Body of pancreas (tissue), 4 donors: ENCODE measurements at regions not wholly inside any gene's neighbourhood (a gene's known extent, or its start where the extent isn't known, plus 50 kb on each side); places are given as distances from the start of the nearest gene placed in this dataset.

Source experiments
- ATAC-seq: fragments of 150-250 bp; one replicate; pipeline ENCODE4 v1.9.1; 2016
- DNase-seq, 4 donors: peaks; one replicate each; pipeline ENCODE4 v3.0.0-alpha.2; 2019
- H3K27ac ChIP-seq, 4 donors: fragments of 200-600 bp; sonication (generic); 1 replicate in 3 of 4; 2 replicates in 1 of 4; pipeline versions ENCODE4 v1.5.1 to v1.6.1; 2016 to 2019; ENCODE audit warnings: mild to moderate bottlenecking in 1 of 4, mixed read lengths in 1 of 4, moderate library complexity in 1 of 4
- H3K27me3 ChIP-seq, 2 donors: fragments of 200-600 bp; sonication (generic); one replicate each; pipeline ENCODE4 v1.6.0; 2016; ENCODE audit warnings: mild to moderate bottlenecking in 1 of 2
- H3K36me3 ChIP-seq, 2 donors: fragments of 200-600 bp; sonication (generic); replicated peaks in 1 of 2; 2 replicates each; pipeline ENCODE4 v1.5.1; 2016; ENCODE audit warnings: low read depth in 2 of 2; ENCODE audit not compliant: insufficient read depth in 1 of 2
- H3K4me1 ChIP-seq: fragments of 200-600 bp; sonication (generic); one replicate; pipeline ENCODE4 v1.6.0; 2016
- H3K4me3 ChIP-seq, 2 donors: fragments of 200-600 bp; sonication (generic); 1 replicate in 1 of 2; 2 replicates in 1 of 2; pipeline ENCODE4 v1.5.1; 2016 to 2019
- H3K9me3 ChIP-seq, 3 donors: fragments of 200-600 bp; sonication (generic); 1 replicate in 2 of 3; 2 replicates in 1 of 3; pipeline ENCODE4 v1.5.1; 2016
- CTCF ChIP-seq, 7 experiments: fragments of 450-650 bp in 4 of 7; fragments of 200-600 bp in 3 of 7; sonication (generic) in 3 of 7; IDR thresholded peaks; one replicate each; pipeline ENCODE4 v1.5.1; 2016 to 2019; ENCODE audit warnings: antibody characterized with exemption in 7 of 7
- POLR2A ChIP-seq, 3 donors: fragments of 450-650 bp; IDR thresholded peaks; one replicate each; pipeline ENCODE4 v1.6.1; 2016; ENCODE audit warnings: antibody characterized with exemption in 3 of 3, mild to moderate bottlenecking in 2 of 3
- WGBS, 2 donors: methylation state at CpG; one replicate each; pipeline ENCODE4 v1.1.5; 2017; 5-methylcytosine and 5-hydroxymethylcytosine counted together
- intact Hi-C: fragments of 100-400 bp; cut with DNase I; formaldehyde crosslinking; loops from one replicate; pipeline ENCODE4 v1.15.1; 2023

- ATAC-seq (no peak), DNase-seq (no peak)
- H3K4me1 ChIP-seq = no peaks in the 10 kb centered on the region
- H3K36me3 ChIP-seq = no peaks in the 10 kb centered on the region
- no peak for TF ChIP-seq POLR2A (IDR thresholded peaks at IDR 0.05)
- TF ChIP-seq CTCF (IDR thresholded peaks at IDR 0.05) = no peak
- H3K4me3 ChIP-seq = no peak overlapping the region
- no peaks in the 10 kb centered on the region for H3K27me3 ChIP-seq
- intact Hi-C loops = no loop called here
- H3K9me3 ChIP-seq = no peaks in the 10 kb centered on the region
- no peak overlapping the region for H3K27ac ChIP-seq
Observed at GRCh38 chr2:205869439-205869838, 187.1 kb downstream of the NRP2 start.

GRCh38 chr2:205868773-205869333, 186.6 kb downstream of the NRP2 start:
- H3K27me3 ChIP-seq = no peaks in the 10 kb centered on the region
- no peak overlapping the region for H3K4me3 ChIP-seq
- H3K36me3 ChIP-seq = no peaks in the 10 kb centered on the region
- DNase-seq (peak in 1 of 4 donors; percentile 36), ATAC-seq (no peak)
- intact Hi-C loops = no loop called here
- 62 to 82% methylated on average over 6 to 8 of the region's 8 CpGs for WGBS, 2 donors
- TF ChIP-seq POLR2A (IDR thresholded peaks at IDR 0.05) (no peak), CTCF (IDR thresholded peaks at IDR 0.05) (no peak)
- no peaks in the 10 kb centered on the region for H3K4me1 ChIP-seq
- H3K9me3 ChIP-seq = no peaks in the 10 kb centered on the region
- no peak overlapping the region for H3K27ac ChIP-seq

- ATAC-seq = no peak
- Histone ChIP-seq H3K9me3 (no peaks in the 10 kb centered on the region), H3K4me1 (no peaks in the 10 kb centered on the region), H3K27ac (no peak overlapping the region), H3K4me3 (no peak overlapping the region), H3K27me3 (no peaks in the 10 kb centered on the region), H3K36me3 (no peaks in the 10 kb centered on the region)
- 88 to 92% methylated on average over 2 of the region's 2 CpGs for WGBS, 2 donors
- DNase-seq = no peak
- TF ChIP-seq POLR2A (IDR thresholded peaks at IDR 0.05) (no peak), CTCF (IDR thresholded peaks at IDR 0.05) (no peak)
- intact Hi-C loops = no loop called here
Observed at GRCh38 chr2:205868053-205868452, 185.8 kb downstream of the NRP2 start.

DNA sequence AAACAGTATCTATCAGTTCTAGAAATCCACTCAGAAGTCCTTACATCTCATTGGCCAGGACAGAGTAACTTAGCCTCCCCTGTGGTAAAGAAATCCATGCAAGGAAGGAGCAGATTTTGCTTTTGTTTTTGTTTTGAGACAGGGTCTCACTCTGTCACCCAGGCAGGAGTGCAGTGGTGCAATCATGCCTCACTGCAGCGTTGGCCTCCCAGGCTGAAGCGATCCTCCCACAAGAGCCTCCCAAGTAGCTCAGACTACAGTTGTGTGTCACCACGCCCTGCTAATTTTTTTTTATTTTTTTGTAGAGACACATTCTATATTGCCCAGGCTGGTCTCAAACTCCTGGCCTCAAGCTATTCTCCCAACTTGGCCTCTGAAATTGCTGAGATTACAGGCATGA, 185.1 kb downstream of the NRP2 start:
- ATAC-seq (no peak), DNase-seq (no peak)
- Histone ChIP-seq H3K27me3 (no peaks in the 10 kb centered on the region), H3K9me3 (no peaks in the 10 kb centered on the region), H3K4me3 (no peak overlapping the region), H3K36me3 (no peaks in the 10 kb centered on the region), H3K27ac (no peak overlapping the region), H3K4me1 (no peaks in the 10 kb centered on the region)
- no peak for TF ChIP-seq CTCF (IDR thresholded peaks at IDR 0.05)
- no peak for TF ChIP-seq POLR2A (IDR thresholded peaks at IDR 0.05)
- intact Hi-C loops = no loop called here
- 92% methylated on average over 3 of the region's 3 CpGs for WGBS, 2 donors

- Histone ChIP-seq H3K9me3 (no peaks in the 10 kb centered on the region), H3K27ac (no peak overlapping the region), H3K4me3 (no peak overlapping the region), H3K27me3 (no peaks in the 10 kb centered on the region), H3K36me3 (no peaks in the 10 kb centered on the region), H3K4me1 (no peaks in the 10 kb centered on the region)
- TF ChIP-seq POLR2A (IDR thresholded peaks at IDR 0.05) (no peak), CTCF (IDR thresholded peaks at IDR 0.05) (no peak)
- ATAC-seq (no peak), DNase-seq (peak in 2 of 4 donors; percentile 37 to 61)
- 61 to 67% methylated on average over 7 of the region's 7 CpGs for WGBS, 2 donors
- intact Hi-C loops = no loop called here
Observed at GRCh38 chr2:205865905-205866441, 183.7 kb downstream of the NRP2 start.
